ENCODE measurements at regions not wholly inside any gene's neighbourhood (a gene's known extent, or its start where the extent isn't known, plus 50 kb on each side); places are given as distances from the start of the nearest gene placed in this dataset.

DNA sequence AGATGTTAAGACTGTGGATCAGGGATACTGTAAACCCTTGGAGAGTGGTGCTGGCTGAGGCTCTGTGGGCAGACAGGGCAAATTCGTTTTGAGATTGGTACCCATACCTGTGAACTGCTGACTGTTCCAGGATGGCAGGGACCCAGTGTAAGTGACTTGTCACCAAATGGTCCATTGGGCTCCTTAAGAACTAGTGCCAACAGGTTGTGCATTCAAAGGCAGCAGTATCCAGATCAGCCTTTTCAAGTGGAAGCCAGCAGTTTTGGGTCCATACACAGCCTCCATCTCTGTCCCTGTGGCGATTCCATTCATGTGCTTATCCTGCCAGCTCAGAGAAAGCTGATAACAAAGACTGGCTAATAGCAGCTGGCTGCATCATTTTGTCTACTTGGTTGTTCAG, 84.0 kb upstream of the SCOC start:
- Histone ChIP-seq H3K4me1 (ENCODE audit: control insufficient read depth, low read length) (no peaks in the 10 kb centered on the region), H3K4me3 (ENCODE audit: low read length) (no peak overlapping the region), H3K79me2 (ENCODE audit: control insufficient read depth, low read length) (no peaks in the 10 kb centered on the region), H3K36me3 (ENCODE audit: control insufficient read depth, low read length) (no peaks in the 10 kb centered on the region), H4K20me1 (ENCODE audit: control insufficient read depth, insufficient read depth, low read depth, low read length) (no peaks in the 10 kb centered on the region), H3K27ac (ENCODE audit: low read depth, low read length) (no peak overlapping the region), H3K9me3 (ENCODE audit: control insufficient read depth, insufficient read depth, low read length) (peaks cover 11% of the 10 kb centered on the region; the same call in 1 of the 2 replicates), H3K4me2 (ENCODE audit: low read length) (no peak overlapping the region), H3F3A (ENCODE audit: control insufficient read depth, insufficient read depth) (no peaks in the 10 kb centered on the region), H3K9me2 (replicated peaks; ENCODE audit: control insufficient read depth, low read length) (no peaks in the 10 kb centered on the region), H3K27me3 (ENCODE audit: control insufficient read depth, low read length) (peaks cover 7% of the 10 kb centered on the region; the same call in 1 of the 2 replicates)
- TF ChIP-seq, protein P1, sequence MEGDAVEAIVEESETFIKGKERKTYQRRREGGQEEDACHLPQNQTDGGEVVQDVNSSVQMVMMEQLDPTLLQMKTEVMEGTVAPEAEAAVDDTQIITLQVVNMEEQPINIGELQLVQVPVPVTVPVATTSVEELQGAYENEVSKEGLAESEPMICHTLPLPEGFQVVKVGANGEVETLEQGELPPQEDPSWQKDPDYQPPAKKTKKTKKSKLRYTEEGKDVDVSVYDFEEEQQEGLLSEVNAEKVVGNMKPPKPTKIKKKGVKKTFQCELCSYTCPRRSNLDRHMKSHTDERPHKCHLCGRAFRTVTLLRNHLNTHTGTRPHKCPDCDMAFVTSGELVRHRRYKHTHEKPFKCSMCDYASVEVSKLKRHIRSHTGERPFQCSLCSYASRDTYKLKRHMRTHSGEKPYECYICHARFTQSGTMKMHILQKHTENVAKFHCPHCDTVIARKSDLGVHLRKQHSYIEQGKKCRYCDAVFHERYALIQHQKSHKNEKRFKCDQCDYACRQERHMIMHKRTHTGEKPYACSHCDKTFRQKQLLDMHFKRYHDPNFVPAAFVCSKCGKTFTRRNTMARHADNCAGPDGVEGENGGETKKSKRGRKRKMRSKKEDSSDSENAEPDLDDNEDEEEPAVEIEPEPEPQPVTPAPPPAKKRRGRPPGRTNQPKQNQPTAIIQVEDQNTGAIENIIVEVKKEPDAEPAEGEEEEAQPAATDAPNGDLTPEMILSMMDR (IDR thresholded peaks at IDR 0.05; ENCODE audit: low read depth, low read length, poor library complexity, severe bottlenecking) = no peak
- no peak for TF ChIP-seq EZH2phosphoT487 (IDR thresholded peaks at IDR 0.05; ENCODE audit: borderline replicate concordance, low read length)

DNA sequence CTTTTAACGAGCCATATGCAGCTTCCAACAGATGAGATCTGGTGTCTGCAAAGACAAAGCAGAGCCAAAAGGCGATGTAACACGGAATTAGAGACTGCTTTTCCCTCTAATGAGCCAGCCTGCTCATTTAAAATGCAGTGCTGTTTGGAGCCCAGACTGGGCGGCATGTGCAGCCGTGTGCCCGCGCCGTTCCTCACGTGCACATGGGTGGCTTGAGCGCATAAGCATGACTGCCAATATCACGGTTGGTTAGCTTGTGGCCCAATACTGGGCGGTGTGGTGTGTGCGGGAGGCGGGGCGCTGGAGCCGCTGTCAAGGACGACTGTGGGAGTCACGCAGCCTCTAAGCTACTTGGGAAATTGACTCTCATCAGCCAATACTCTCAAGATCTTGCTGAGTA, 87.0 kb upstream of the SCOC start:
- TF ChIP-seq, protein P1 (IDR thresholded peaks at IDR 0.05; ENCODE audit: low read depth, low read length, poor library complexity, severe bottlenecking) = no peak
- no peak for TF ChIP-seq EZH2phosphoT487 (IDR thresholded peaks at IDR 0.05; ENCODE audit: borderline replicate concordance, low read length)
- no peaks in the 10 kb centered on the region for H4K20me1 ChIP-seq (ENCODE audit: control insufficient read depth, insufficient read depth, low read depth, low read length)
- H3K4me1 ChIP-seq (ENCODE audit: control insufficient read depth, low read length) = no peaks in the 10 kb centered on the region
- H3K27ac ChIP-seq (ENCODE audit: low read depth, low read length) = no peak overlapping the region
- no peak overlapping the region for H3K4me3 ChIP-seq (ENCODE audit: low read length)
- no peaks in the 10 kb centered on the region for H3K79me2 ChIP-seq (ENCODE audit: control insufficient read depth, low read length)
- no peaks in the 10 kb centered on the region for H3F3A ChIP-seq (ENCODE audit: control insufficient read depth, insufficient read depth)
- H3K27me3 ChIP-seq (ENCODE audit: control insufficient read depth, low read length) = peaks cover 29% of the 10 kb centered on the region
- H3K4me2 ChIP-seq (ENCODE audit: low read length) = no peak overlapping the region
- H3K9me3 ChIP-seq (ENCODE audit: control insufficient read depth, insufficient read depth, low read length) = peaks cover 11% of the 10 kb centered on the region; the same call in 1 of the 2 replicates
- H3K9me2 ChIP-seq (replicated peaks; ENCODE audit: control insufficient read depth, low read length) = no peaks in the 10 kb centered on the region
- H3K36me3 ChIP-seq (ENCODE audit: control insufficient read depth, low read length) = no peaks in the 10 kb centered on the region

GRCh38 chr4:140284456-140284855, 89.0 kb upstream of the SCOC start:
- no peak overlapping the region for H3K4me3 ChIP-seq (ENCODE audit: low read length)
- H3K4me2 ChIP-seq (ENCODE audit: low read length) = no peak overlapping the region
- no peaks in the 10 kb centered on the region for H3K79me2 ChIP-seq (ENCODE audit: control insufficient read depth, low read length)
- TF ChIP-seq, protein P1 (IDR thresholded peaks at IDR 0.05; ENCODE audit: low read depth, low read length, poor library complexity, severe bottlenecking) = no peak
- no peak for TF ChIP-seq EZH2phosphoT487 (IDR thresholded peaks at IDR 0.05; ENCODE audit: borderline replicate concordance, low read length)
- H3K4me1 ChIP-seq (ENCODE audit: control insufficient read depth, low read length) = no peaks in the 10 kb centered on the region
- H3K9me2 ChIP-seq (replicated peaks; ENCODE audit: control insufficient read depth, low read length) = no peaks in the 10 kb centered on the region
- H3K9me3 ChIP-seq (ENCODE audit: control insufficient read depth, insufficient read depth, low read length) = peaks cover 11% of the 10 kb centered on the region; the same call in 1 of the 2 replicates
- peaks cover 31% of the 10 kb centered on the region for H3K27me3 ChIP-seq (ENCODE audit: control insufficient read depth, low read length)
- H3F3A ChIP-seq (ENCODE audit: control insufficient read depth, insufficient read depth) = no peaks in the 10 kb centered on the region
- no peaks in the 10 kb centered on the region for H3K36me3 ChIP-seq (ENCODE audit: control insufficient read depth, low read length)
- no peaks in the 10 kb centered on the region for H4K20me1 ChIP-seq (ENCODE audit: control insufficient read depth, insufficient read depth, low read depth, low read length)
- H3K27ac ChIP-seq (ENCODE audit: low read depth, low read length) = no peak overlapping the region

All from DOHH2 (cell line).